ENCODE measurements at regions not wholly inside any gene's neighbourhood (a gene's known extent, or its start where the extent isn't known, plus 50 kb on each side); places are given as distances from the start of the nearest gene placed in this dataset.

DNA sequence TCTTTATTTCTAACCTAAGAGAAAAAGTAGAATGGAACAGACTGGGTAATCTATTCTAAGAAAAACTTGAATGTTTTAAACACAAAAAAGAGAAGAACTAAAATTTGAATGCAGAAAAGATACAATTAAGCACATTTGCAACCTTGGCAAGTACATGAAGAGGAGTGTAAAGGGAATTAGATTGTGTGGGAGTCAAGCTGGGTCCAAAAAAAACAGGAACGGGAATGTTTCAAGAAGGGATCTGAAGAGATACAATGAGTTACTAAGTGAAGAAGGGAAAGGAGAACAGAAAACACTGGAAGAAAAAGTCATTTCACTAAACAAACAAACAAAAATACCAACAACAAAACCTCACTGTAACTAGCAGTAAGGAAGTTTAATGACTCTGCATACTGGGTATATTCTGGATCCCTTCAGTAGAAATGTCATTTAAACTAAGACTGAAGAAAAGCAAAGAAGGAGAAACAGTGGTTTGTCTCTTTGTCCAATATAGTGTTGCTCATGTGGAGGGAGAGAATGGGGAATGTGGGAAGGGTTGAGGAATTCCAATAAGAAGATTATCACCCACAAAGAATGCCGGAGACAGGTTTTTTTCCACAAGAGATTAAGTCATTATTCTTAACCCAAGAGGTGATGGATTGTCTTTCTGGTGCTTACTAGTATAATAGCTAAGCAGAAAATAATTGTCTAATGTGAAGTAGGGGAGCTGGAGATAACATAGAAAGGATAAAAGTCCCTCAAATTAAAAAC lies 50.4 kb upstream of the PTPN13 start:
- no peak overlapping the region for H3K27ac ChIP-seq
- no peak for TF ChIP-seq ZFX (IDR thresholded peaks at IDR 0.05; ENCODE audit: borderline replicate concordance)
- TF ChIP-seq, protein P1, sequence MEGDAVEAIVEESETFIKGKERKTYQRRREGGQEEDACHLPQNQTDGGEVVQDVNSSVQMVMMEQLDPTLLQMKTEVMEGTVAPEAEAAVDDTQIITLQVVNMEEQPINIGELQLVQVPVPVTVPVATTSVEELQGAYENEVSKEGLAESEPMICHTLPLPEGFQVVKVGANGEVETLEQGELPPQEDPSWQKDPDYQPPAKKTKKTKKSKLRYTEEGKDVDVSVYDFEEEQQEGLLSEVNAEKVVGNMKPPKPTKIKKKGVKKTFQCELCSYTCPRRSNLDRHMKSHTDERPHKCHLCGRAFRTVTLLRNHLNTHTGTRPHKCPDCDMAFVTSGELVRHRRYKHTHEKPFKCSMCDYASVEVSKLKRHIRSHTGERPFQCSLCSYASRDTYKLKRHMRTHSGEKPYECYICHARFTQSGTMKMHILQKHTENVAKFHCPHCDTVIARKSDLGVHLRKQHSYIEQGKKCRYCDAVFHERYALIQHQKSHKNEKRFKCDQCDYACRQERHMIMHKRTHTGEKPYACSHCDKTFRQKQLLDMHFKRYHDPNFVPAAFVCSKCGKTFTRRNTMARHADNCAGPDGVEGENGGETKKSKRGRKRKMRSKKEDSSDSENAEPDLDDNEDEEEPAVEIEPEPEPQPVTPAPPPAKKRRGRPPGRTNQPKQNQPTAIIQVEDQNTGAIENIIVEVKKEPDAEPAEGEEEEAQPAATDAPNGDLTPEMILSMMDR (IDR thresholded peaks at IDR 0.05): no peak

DNA sequence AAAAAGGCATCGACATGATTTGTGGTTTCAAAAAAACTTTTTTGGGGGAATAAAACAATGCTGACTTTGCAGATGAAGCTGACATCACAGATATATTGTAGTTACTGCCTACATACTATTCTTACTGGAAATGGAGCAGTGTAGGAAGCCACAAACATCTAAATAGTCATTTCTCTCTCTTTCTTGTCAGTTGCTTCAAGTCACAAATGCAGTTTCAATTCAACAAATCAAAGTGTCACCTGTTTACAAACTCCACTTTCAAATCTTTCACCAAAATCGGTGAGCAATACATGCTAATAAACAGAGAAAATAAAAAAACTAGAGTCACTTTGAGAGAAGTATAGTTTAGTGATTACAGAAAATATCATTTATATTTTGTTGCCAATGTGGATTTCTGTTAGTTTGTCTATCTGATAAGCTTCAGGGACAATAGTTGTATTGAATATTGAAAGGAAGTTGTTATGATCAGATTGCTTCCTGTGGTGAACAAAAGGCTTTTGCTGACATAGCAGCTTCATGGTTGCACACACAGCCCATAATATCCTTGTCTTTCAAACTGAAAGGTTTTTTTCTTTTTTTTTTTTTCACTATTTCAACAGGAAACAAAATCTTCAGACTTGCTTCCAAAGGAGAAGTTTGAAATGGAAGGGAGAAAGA lies 49.7 kb upstream of the PTPN13 start:
- no peak overlapping the region for H3K27ac ChIP-seq
- no peak for TF ChIP-seq ZFX (IDR thresholded peaks at IDR 0.05; ENCODE audit: borderline replicate concordance)
- TF ChIP-seq, protein P1 (IDR thresholded peaks at IDR 0.05): no peak
